GF-D8 (cell line): ENCODE measurements at regions not wholly inside any gene's neighbourhood (a gene's known extent, or its start where the extent isn't known, plus 50 kb on each side); places are given as distances from the start of the nearest gene placed in this dataset.

ENCODE experiments used
- DNase-seq: peaks from one replicate; lab custom pipeline; 2025; lab: John Stamatoyannopoulos, UW

DNA sequence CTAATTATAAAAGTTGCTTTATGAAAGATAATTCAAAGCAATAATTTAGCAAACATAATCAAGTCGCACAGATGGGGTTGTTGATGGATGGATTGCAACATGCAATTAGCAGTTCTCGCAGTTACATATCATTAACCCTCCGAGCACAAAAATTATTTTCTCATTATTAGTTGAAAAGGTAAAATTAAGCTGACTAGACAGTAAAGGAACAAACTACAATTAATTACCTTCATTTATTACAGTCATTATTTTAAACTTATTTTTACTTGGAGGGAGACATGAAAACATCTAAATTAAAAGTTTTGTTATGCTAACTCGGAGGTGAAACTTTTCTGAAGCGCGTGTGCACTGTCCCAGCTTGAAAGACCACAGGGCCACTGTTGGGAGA is 146.9 kb downstream of the PHETA1 start:
- DNase-seq: no peak

DNA sequence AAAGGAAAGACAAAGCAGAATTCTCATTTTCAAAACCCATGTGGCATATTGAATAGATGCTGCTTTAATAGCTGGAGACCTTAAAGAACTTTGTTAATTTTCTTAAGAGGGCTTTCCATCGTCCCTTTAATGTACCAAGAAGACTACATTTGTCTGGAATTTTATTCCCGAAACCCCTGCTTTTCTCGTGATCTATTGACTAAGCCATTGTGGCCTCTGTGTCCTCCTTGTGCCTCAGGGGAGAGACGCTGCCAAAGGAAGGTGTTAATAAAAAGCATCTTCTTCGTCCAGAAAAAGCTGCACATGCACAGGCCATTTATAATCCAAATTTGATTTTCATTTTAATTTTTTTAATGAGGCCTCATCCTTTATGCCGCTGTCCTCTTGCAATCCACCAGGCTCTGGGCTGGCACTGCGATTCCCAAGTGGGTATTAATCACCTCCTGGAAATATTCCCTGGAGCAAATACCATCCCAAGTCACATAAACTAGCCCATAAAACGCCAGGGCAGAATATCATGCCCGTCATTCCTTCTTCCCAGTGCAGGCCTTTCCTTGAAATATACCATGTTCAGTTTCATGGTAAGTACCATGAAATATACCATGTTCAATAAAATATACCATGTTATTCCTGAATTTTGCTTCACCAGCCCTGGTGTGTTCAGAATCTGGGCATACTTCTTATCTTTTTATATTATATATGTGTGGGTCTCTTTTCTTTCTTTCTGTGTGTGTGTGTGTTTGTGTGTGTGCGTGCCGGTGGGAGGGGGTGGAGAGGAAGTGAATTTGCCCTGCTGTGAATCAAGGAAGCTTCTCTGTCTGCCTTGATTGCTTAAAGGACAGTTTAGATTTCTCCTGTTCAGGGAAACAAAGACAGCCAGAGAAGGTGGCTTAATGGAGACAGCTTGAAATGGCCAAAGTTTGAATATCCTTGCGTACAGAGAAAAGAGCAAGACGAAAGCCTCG is 147.6 kb downstream of the PHETA1 start:
- no peak for DNase-seq

DNA sequence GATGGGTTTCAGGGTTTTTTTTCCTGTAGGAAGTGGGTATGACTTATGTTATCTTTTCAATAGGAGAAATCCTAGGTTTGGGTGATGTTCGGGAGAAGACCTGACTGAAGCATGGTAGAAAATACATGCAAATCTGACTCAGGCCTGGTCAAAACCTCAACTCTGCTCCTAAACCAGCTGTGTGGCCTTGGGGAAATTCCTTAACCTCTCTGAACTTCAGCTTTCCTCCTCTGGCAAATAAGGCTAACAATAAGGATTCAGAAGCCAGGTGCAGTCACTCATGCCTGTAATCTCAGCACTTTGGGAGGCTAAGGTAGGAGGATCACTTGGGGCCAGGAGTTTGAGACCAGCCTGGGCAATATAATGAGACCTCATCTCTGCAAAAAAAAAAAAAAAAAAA is 148.5 kb downstream of the PHETA1 start:
- DNase-seq: no peak

DNA sequence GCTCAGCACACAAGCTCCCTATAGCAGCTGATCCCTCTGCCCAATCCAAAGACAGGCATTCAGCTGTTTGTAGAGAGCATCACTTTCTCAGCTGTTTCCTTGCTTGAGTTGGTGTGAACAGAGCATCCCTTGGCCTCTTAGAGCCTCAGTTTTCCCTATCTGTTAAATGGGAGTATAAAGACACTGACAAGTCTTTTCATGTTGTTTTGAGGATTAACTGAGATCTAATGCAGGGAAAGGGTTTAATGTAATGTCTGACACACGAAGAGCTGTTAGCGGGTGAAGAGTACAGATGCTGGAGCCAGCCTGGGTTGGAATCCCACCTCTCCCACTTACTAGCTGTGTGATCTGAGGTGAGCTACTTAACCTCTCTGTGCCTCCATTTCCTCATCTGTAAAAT is 149.5 kb downstream of the PHETA1 start:
- DNase-seq: no peak

DNA sequence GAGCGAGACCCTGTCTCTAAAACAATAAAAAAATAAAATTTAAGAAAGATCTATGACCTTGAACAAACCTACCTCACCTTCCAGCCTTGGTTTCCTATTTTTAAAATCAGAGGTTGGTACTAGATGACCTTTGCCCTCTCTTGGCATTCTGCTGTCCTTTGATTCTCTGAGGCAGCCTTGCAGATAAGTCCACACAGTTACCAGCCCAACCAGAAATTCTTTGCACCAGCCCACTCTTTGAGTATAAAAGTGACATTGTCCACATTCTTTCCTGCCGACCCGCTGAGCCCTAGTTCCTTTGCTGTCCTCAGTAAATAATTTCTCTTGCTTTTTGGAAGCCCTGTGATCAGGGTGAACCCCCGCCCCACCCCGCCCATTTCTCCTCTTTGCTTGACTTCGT is 150.4 kb downstream of the PHETA1 start:
- no peak for DNase-seq

DNA sequence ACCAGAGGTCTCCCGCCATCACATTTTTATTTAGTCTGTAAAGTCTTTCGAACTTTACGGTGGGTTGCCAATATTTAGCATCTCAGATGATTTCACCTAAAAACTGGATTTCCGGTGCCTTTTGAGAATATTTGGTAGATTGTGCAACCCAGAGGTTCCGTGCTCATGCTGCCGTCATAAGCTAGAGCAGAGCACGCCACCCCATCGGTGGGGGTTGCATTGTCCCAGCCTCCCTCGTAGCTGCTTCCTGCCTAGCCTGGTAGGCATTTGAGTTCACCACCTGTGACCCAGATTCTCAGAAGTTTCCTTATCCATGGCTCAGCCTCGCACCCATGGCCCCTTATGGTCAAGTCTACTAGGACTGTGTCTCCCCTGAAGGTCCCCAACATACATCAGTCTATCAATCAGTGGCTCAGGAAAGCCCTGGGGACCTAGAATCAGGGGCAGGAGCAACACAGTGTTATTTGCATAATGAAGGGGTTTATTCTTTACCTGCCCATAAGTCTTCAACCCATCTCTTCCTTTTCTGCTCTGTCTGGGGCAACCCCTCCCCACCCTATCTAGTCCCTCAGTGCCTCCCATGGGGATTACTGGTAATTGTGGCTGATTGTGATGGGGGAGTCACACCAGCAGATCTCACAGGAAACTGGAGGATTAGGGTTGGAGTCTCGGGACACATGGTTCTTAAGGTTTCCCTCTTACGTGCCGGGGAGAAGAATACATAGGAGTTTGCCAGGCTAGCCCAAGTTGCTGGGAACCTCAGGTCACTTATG is 152.3 kb downstream of the PHETA1 start:
- DNase-seq: no peak

DNA sequence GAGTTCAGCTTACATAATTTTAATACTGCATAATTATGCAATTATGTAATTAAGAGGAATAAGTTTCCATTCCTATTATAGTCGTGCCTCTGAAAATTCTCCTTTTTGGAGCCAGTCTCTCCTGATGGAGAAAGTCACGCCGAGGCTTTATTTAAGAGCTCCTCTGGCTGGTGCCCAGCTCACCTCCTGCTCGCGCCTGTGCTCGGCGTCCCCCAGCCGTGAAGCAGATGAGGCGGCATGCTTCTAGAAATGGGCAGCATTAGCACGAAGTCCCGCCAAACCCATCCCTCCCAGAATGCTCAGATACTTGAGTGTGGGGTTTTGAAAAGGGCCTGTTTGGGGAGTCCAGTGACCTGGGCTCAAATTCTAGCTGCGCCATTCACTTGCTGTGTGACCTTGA is 153.0 kb downstream of the PHETA1 start:
- DNase-seq: no peak

DNA sequence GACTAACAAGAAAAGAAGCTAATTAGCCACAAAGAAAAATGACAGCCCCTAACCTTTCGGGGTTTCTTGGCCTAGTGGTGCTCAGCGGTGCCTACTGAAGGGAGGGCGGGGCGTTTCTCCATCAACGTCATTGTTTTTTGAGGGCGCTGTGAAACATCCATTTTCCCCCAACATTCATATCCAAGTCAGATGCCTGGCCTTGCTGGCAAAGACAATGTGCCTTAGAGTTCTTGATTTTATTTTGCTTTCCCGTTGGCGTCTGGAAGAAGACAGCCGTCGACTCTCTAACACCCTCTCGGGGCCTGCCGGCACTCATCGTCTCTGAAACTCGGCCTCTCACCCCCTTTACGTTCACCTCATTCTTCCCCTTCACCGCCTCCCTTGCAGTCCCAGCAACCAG is 154.5 kb downstream of the PHETA1 start:
- DNase-seq: no peak

DNA sequence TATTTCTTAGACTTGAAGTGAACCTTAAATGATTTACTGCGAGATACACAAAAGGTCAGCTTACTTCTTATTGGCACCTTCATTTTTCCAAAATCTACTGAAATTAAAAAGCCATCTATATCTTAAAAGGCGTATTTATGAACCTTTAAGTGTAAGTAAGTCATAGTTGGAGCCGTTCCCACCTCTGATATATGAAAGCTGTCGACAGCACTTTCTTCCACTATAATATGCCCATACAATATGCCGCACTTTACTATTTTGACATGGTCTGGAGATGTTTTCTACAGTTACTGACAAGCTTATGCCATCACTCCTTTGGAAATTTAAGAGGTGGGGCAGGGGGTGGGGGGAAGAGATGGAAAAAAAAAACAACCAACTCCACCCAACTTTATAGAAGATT is 155.3 kb downstream of the PHETA1 start:
- DNase-seq: no peak

DNA sequence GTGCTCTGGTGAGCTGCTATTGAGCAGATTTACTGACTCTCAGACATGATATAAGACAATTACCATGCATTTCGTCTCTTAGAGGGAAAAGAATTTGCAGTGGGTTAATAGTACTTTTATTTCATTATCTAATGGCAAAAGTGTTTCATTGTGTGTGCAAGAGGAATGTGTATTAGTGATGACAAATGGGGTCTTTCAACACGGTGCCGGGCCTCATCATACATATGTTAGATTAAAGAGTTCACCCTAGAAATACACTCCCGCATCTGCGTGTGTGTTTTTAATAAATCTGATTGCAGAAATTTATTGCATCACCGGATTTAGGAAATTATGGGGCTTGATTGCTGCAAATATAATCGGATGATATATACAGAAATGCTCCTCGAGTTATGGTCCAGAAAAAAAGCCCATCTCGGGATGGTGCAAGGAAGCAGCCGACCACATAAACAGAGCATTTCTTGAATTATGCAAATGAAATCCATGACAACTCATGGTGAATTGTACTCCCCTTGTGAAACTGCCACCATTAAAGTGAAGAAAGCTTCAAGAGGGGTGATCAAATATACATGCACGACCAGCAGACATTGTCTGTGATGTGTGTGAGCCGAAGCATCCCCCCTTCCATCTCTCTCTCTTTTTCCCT is 156.0 kb downstream of the PHETA1 start:
- DNase-seq: no peak

DNA sequence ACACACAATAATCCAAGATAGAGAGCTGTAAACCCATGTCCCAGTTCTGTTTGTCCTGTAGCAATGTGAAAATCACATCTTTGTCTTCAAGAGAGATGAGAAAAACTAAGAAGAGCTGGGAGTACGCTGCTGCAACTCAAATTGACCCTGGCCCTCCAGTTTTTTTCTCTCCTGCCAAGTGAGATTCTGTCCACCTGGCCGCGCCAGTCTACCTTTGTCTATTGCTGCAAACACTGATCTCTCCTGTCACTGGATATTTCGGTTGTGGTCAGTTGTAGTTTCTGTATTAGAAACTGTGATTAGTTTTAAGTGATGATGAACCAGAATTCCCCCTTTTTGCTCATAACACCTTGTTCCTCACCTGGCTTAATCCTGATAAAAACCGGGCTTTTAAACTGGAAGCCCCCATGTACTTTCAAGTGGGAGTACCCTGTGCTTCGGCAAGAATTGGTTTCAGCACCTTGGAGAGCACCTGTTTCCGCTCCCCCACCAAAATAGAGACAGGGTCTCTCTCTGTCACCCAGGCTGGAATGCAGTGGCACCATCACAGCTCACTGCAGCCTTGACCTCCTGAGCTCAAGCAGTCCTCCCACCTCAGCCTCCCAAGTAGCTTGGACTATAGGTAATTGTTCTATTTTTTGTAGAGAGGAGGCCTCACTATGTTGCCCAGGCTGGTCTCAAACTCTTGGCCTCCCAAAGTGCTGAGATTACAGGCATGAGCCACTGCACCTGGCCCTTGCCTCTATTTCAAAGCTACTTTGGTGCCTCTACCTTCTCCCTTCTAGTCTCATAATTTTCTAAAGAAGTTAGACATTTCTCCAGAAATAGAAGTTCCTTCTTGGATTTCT is 156.8 kb downstream of the PHETA1 start:
- DNase-seq: no peak

DNA sequence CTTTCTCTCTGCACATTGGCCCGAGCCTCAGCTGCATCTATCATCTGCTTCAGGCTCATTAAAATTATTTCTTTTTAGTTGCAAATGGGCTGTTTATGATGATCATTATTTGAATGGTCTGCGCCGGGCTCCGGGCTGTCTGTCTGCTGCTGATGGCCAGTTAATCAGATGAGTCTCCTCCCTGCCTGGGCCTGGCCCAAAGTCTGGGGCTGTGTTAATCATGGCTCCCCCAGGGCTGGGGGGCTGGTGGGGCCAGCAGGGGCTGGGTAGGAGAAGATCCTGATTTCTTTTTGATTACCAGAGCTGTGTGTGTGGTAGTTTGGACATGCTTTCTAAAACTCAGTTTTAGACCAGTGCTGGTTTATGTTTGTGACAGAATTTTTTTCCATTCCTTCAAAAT is 159.1 kb downstream of the PHETA1 start:
- DNase-seq: no peak

DNA sequence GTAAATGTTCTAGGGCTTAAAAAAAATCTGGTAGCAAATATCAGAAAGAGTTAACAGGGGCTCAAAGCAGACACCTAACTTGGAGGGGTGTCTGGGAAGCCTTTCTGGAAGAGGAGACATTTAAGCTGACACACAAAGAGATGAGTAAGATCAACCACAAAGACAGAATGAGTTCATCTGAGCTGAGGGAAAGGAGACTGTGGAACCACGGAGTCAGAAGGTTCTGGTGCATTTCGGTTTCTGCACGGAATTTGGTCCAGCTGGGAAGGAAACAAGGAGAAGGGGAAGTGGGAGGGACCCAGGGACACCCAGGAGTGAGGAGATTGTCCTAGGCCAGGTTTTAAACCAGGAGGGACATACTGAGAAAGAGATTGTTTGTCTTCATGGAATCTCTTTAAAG is 161.1 kb downstream of the PHETA1 start:
- DNase-seq: no peak

DNA sequence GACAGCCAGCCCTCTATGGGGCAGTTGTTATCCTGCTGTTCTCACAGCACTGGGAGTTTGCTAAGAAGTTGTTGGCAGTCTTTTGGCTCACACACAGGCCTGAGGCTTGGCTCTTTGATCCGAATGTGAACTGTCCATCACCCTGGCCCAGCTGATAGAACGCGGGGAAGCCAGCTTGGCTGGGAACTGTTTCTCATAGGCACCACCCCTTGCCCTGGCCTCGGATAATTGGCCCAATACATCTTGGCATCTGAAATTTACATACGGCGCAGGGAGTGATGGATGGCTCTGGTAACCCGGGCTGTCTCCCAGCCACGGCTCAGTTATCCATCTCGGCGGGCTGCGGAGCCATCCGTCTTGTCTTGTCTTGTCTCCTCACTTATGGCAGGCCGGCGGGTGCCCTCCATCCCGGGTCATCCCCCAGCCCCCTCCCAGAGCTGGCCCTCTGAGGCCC is 164.1 kb downstream of the PHETA1 start:
- no peak for DNase-seq

DNA sequence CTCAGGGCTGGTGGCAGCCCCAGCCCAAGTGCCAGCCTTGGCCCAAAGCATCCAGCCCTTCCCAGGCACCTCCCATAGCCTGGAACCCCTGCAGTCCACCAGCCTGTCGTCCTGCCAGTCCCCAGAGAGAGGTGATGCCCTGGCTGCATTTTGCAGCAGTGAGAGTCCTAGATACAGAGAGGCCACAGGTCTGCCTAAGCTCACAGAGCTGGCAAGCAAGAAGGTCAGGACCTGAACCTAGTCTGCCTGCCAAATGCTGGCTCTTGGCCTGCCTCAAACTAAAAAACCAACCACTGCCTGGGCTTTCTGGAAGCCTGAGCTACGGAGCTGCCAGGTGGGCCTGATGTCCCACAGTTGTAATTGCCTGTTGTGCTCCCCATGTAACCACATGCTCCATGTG is 164.9 kb downstream of the PHETA1 start:
- DNase-seq: no peak

DNA sequence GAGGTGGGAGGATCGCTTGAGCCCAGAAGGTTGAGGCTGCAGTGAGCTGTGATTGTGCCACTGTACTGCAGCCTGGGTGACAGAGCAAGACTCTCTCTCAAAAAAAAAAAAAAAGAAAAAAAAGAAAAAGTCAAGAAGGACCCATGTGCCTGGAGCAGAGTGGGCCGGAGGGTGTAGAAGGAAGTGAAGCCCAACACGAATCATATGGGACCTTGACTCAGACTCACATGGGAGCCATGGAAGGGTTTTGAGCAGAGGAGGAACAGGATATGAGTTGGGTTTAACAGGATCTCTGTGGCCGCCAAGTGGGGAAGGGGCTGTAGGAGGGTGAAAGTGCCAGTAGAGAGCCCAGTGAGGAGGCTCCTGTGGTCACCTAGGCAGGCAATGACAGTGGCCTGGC is 165.4 kb downstream of the PHETA1 start:
- no peak for DNase-seq

DNA sequence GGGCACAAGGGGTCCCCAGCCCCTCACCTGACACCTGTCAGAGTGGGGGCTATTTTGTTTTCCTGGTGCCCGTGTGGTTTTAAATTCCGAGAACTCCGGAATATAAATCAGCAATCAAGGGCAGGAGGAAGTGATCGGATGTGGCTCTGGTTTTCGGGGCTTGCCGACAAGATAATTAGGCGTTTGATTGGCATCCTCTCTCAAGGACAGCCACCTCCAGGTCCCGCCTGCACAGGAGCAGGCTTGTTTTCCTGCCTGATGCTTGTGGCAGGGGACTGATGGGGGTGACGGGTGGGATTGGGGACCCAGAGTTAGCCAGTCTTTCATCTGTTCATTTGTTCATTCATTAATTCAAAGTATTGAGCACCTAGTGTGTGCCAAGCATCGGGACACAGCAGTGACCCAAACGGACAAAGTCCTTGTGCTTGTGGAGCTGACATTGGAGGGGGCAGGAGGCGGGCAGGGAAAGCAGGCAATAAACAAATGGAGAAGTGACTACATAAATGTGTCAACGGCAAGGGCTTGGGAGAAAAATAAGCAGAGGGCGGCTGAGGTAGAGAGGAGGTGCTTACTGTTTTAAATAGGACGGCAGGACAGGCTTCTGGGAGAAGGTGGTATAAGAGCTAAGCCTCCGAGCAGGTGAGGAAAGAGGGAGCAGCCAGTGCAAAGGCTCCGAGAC is 166.5 kb downstream of the PHETA1 start:
- DNase-seq: no peak

DNA sequence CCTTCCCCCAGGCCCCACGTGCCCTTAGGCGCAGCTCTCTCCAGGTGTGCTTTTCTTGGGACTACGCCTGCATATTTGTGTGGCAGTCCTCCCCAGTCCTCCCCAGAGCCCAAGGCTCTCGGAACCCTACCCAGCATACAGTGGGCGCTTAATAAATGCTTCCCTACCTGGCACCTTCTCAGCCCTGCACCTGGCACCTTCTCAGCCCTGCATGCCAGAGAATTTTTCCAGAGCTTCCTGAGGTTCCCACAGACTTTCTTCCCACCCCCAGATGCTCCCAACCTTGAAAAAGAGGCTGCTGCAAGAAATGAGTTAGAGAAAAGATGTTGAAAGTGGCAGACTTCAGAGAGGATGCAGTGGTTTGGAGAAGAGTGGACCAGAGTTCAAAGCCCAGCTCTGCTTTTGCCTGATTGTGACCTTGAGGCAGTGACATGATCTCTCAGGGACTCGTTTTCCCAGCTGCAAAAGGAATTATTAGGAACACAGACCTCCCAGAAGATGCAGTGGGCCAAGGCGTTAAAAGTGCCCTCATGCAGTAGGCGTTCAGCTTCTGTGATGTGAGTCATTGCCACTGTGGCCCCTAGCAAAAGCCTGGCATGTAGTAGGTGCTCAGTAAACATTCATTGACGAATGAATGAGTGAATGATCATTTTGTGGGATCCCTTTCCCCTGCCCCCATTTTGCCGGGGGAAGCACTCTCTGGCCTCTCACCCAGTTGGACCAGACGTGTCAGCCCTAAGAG is 167.2 kb downstream of the PHETA1 start:
- no peak for DNase-seq

DNA sequence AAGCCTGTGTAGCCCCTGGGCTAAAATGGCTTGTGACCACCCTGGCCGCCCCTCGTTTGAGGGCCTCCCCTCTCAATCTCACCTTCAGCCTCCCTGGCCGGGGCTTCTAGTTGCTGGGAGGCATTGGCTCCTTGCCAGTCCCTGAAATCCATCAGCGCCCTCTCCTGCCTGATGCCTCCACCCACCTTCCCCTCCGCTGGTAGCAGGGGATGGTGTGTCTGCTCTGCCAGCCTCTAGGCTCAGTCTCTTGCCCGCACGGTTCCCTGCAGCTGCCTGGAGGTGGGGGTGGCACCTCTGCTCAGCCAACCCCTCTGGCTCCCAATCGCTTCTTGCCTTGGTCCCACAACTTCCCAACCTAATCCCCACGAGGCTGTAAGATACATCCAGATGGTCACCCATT is 167.9 kb downstream of the PHETA1 start:
- DNase-seq: no peak

DNA sequence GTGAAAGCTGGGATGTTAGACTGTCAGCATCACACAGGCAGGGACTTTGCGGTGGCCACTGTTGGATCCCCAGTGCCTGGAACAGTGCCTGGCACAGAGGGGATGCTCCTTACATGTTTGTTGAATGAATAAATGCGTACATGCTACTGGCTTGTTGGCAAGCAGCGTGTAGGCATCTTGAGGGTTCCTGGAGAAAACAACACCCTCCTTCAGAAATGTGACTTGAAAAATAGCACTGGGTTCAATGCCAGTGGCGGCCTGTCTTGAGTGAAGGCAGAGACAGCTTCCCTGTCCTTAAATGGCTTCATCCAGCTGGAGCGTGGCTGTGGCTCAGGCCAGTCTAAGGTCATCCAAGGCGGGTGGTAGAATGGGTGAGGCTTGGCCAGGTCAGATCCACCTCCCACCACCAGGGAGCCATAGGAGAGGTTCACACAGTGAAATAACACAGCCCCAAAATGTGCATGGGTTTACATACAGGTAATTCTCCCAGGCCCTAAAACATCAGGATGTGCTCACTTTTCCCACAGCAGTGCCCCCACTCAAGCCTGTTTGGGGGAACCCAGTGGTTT is 171.4 kb downstream of the PHETA1 start:
- DNase-seq: no peak
